ENCODE measurements at regions not wholly inside any gene's neighbourhood (a gene's known extent, or its start where the extent isn't known, plus 50 kb on each side); places are given as distances from the start of the nearest gene placed in this dataset.

- TF ChIP-seq BHLHE40 (IDR thresholded peaks at IDR 0.05; ENCODE audit: borderline replicate concordance), result no peak
- no peak for TF ChIP-seq FOXK2 (IDR thresholded peaks at IDR 0.05)
Observed at GRCh38 chr3:17799312-17799711, 56.9 kb upstream of the TBC1D5 start.

Data from HEK293T (cell line).